IMR-90 (cell line): ENCODE measurements at regions not wholly inside any gene's neighbourhood (a gene's known extent, or its start where the extent isn't known, plus 50 kb on each side); places are given as distances from the start of the nearest gene placed in this dataset.

Experiments used
- ATAC-seq: fragments of 200-7000 bp; cut with Tn5 transposase; 2 replicates; pipeline ENCODE4 v1.9.1; 2020; ENCODE audit warnings: low read depth, mild to moderate bottlenecking, moderate library complexity
- BruUV-seq: library from RNA; stranded (reverse); fragments of 400-500 nt; replicated peaks from 2 replicates; lab custom pipeline; 2021; lab: Mats Ljungman, UMichigan
- CTCF ChIA-PET: fragments of 300-600 bp; formaldehyde crosslinking; extraction: SDS; loops from one replicate; lab custom pipeline; 2021; ENCODE audit warnings: antibody characterized with exemption; lab: Yijun Ruan, JAX
- POLR2A ChIA-PET: fragments of 300-600 bp; sonication (Branson Sonifier 250); formaldehyde crosslinking; loops from one replicate; lab custom pipeline; 2022; ENCODE audit warnings: antibody characterized with exemption; ENCODE audit not compliant: unreplicated experiment; lab: Charles Lee
- DNase-seq: peaks from one replicate; pipeline ENCODE4 v3.0.0; 2013
- H2AFZ ChIP-seq: replicated peaks from 2 replicates; pipeline ENCODE3; 2013; ENCODE audit warnings: low read length, mild to moderate bottlenecking; ENCODE audit not compliant: poor library complexity
- H2AK5ac ChIP-seq: 2 replicates; pipeline ENCODE4 v1.6.1; 2013; ENCODE audit warnings: low read depth, low read length, inconsistent platforms
- H2AK9ac ChIP-seq: replicated peaks from 2 replicates; pipeline ENCODE3; 2013; ENCODE audit warnings: mild to moderate bottlenecking, low read depth, low read length, moderate library complexity; ENCODE audit not compliant: poor library complexity
- H2BK120ac ChIP-seq: 2 replicates; pipeline ENCODE4 v1.6.1; 2013; ENCODE audit warnings: low read depth, low read length, inconsistent platforms
- H2BK15ac ChIP-seq: 3 replicates; pipeline ENCODE4 v1.6.1; 2013; ENCODE audit warnings: low read depth, low read length, inconsistent platforms
- H2BK20ac ChIP-seq: 2 replicates; pipeline ENCODE4 v1.6.1; 2013; ENCODE audit warnings: low read depth, mild to moderate bottlenecking, inconsistent platforms, low read length, moderate library complexity
- H2BK5ac ChIP-seq: 2 replicates; pipeline ENCODE4 v1.6.1; 2013; ENCODE audit warnings: mild to moderate bottlenecking, low read depth, low read length, inconsistent platforms; ENCODE audit not compliant: poor library complexity, severe bottlenecking
- H3K14ac ChIP-seq: replicated peaks from 2 replicates; pipeline ENCODE4 v1.6.1; 2013; ENCODE audit warnings: low read depth, low read length, inconsistent platforms
- H3K18ac ChIP-seq: 2 replicates; pipeline ENCODE4 v1.6.1; 2013; ENCODE audit warnings: low read depth, low read length, control low read depth
- H3K23ac ChIP-seq: 2 replicates; pipeline ENCODE4 v1.6.1; 2013; ENCODE audit warnings: low read depth, low read length, inconsistent platforms
- H3K27ac ChIP-seq: 2 replicates; pipeline ENCODE4 v1.5.1; 2013; ENCODE audit warnings: mild to moderate bottlenecking, control low read depth, low read length; ENCODE audit not compliant: insufficient read depth
- H3K27me3 ChIP-seq: 2 replicates; pipeline ENCODE4 v1.6.1; 2013; ENCODE audit warnings: low read length; ENCODE audit not compliant: control insufficient read depth, insufficient read depth
- H3K36me3 ChIP-seq: 2 replicates; pipeline ENCODE4 v1.6.1; 2013; ENCODE audit warnings: low read length, mixed read lengths; ENCODE audit not compliant: control insufficient read depth, insufficient read depth
- H3K4ac ChIP-seq: 2 replicates; pipeline ENCODE4 v1.6.1; 2013; ENCODE audit warnings: low read depth, low read length, inconsistent platforms
- H3K4me1 ChIP-seq: 2 replicates; pipeline ENCODE4 v1.6.1; 2013; ENCODE audit warnings: low read length, mixed read lengths; ENCODE audit not compliant: control insufficient read depth, insufficient read depth
- H3K4me2 ChIP-seq: 2 replicates; pipeline ENCODE4 v1.6.1; 2013; ENCODE audit warnings: low read depth, mild to moderate bottlenecking, control low read depth, low read length, moderate library complexity
- H3K4me3 ChIP-seq: 2 replicates; pipeline ENCODE4 v1.5.1; 2013; ENCODE audit warnings: low read depth, mild to moderate bottlenecking, control low read depth, low read length, moderate library complexity; ENCODE audit not compliant: insufficient read depth
- H3K56ac ChIP-seq: 2 replicates; pipeline ENCODE4 v1.6.1; 2013; ENCODE audit warnings: low read length, inconsistent platforms; ENCODE audit not compliant: insufficient read depth; ENCODE audit errors: extremely low read depth
- H3K79me1 ChIP-seq, 2 experiments: 2 replicates each; pipeline ENCODE4 v1.6.1; 2013; ENCODE audit warnings: low read length in 2 of 2, inconsistent platforms in 1 of 2, low read depth in 1 of 2
- H3K9ac ChIP-seq: 2 replicates; pipeline ENCODE4 v1.6.1; 2013; ENCODE audit warnings: low read depth, low read length, control low read depth
- H3K9me1 ChIP-seq: 2 replicates; pipeline ENCODE4 v1.6.1; 2013; ENCODE audit warnings: low read length, inconsistent platforms; ENCODE audit not compliant: insufficient read depth
- H3K9me3 ChIP-seq: 2 replicates; pipeline ENCODE4 v1.6.1; 2013; ENCODE audit warnings: low read length; ENCODE audit not compliant: control insufficient read depth, insufficient read depth
- H4K20me1 ChIP-seq: 2 replicates; pipeline ENCODE4 v1.6.1; 2013; ENCODE audit warnings: low read length, inconsistent platforms; ENCODE audit not compliant: insufficient read depth
- H4K5ac ChIP-seq: 2 replicates; pipeline ENCODE4 v1.6.1; 2013; ENCODE audit warnings: mild to moderate bottlenecking, low read depth, low read length, control low read depth
- H4K8ac ChIP-seq, 2 experiments: 2 replicates each; pipeline ENCODE4 v1.6.1; 2013; ENCODE audit warnings: low read depth in 2 of 2, low read length in 2 of 2, control low read depth in 1 of 2, inconsistent platforms in 1 of 2
- H4K91ac ChIP-seq: 2 replicates; pipeline ENCODE4 v1.6.1; 2013; ENCODE audit warnings: low read depth, low read length, inconsistent platforms; ENCODE audit not compliant: insufficient read depth
- CEBPB ChIP-seq: IDR thresholded peaks from 2 replicates; pipeline ENCODE4 v1.6.1; 2012; ENCODE audit warnings: low read depth, low read length, improper control_type of control experiment
- CHD1 ChIP-seq: IDR thresholded peaks from 2 replicates; pipeline ENCODE4 v1.6.1; 2012; ENCODE audit warnings: low read depth, low read length, improper control_type of control experiment
- WGBS, 2 experiments: methylation state at CpG; one replicate each; pipeline versions ENCODE4 v1.1.5 to v1.1.7; 2013; ENCODE audit warnings: missing lambda C conversion rate in 2 of 2; ENCODE audit not compliant: insufficient read length in 1 of 2; ENCODE audit errors: extremely low coverage in 2 of 2; 5-methylcytosine and 5-hydroxymethylcytosine counted together
- dilution Hi-C: fragments of 300-500 bp; cut with HindIII; formaldehyde crosslinking; loops from one replicate; pipeline ENCODE4 v1.14.3; 2018; ENCODE audit warnings: low sequenced_read_pairs; ENCODE audit not compliant: unreplicated experiment
- in situ Hi-C: fragments of 300-500 bp; cut with MboI; formaldehyde crosslinking; loops from 3 replicates; pipeline ENCODE4 v1.14.3; 2019; ENCODE audit warnings: low sequenced_read_pairs, inconsistent platforms, mixed read lengths
- intact Hi-C: fragments of 100-400 bp; cut with micrococcal nuclease; formaldehyde crosslinking; loops from 2 replicates; pipeline ENCODE4 v1.10.0; 2022

DNA sequence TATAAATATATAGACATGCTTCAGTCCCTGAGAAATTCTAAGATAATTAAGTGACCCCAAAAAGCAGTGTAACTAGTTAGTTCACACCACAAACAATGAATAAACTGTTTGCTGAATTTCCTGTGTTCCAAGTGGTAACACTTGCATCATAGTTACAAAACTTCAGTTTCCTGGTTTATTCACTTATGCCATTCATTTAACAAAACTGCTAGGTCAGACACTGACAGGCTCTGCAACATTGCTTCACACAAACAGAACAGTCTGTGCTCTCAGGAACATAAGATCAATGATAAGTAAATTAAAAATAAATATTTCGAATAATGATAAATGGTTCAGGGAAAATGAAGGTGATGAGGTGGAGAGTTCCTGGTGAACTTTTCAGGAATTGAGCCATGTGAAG lies 133.3 kb upstream of the NAMPT start:
- no peaks in the 10 kb centered on the region for H3K36me3 ChIP-seq
- no peak overlapping the region for H2AK9ac ChIP-seq
- no peak overlapping the region for H3K23ac ChIP-seq
- CTCF ChIA-PET, result no interaction called here
- dilution Hi-C loops, result no loop called here
- peaks cover 13% of the 10 kb centered on the region for H3K4me1 ChIP-seq
- H4K91ac ChIP-seq, result no peak overlapping the region
- TF ChIP-seq CEBPB, result peak; percentile 46; the same call in 1 of the 2 replicates
- no peak for TF ChIP-seq CHD1
- no peak overlapping the region for H3K4me2 ChIP-seq
- no peak overlapping the region for H2AFZ ChIP-seq
- intact Hi-C loops, result no loop called here
- no peak overlapping the region for H3K14ac ChIP-seq
- no peaks in the 10 kb centered on the region for H3K27me3 ChIP-seq
- H4K5ac ChIP-seq, result no peak overlapping the region
- H4K20me1 ChIP-seq, result no peaks in the 10 kb centered on the region
- no peak overlapping the region for H2BK20ac ChIP-seq
- H2BK120ac ChIP-seq, result no peak overlapping the region
- ATAC-seq, result no peak
- no peak overlapping the region for H2BK5ac ChIP-seq
- in situ Hi-C loops, result no loop called here
- no TSS peak for BruUV-seq
- H3K9me3 ChIP-seq, result no peaks in the 10 kb centered on the region; the same call in none of the 2 replicates
- peaks cover 6% of the 10 kb centered on the region; the same call in 1 of the 2 replicates for H3K9me1 ChIP-seq
- H2AK5ac ChIP-seq, result no peak overlapping the region
- no peak overlapping the region for H4K8ac ChIP-seq
- WGBS, 2 experiments, result 100% methylated on average over 1 of the region's 1 CpG; no CpG with 5 or more reads in 1 of the 2 experiments
- H3K56ac ChIP-seq, result no peak overlapping the region
- H3K27ac ChIP-seq, result no peak overlapping the region
- no peak overlapping the region for H3K18ac ChIP-seq
- DNase-seq, result peak; percentile 14
- no peak overlapping the region for H2BK15ac ChIP-seq
- POLR2A ChIA-PET, result no interaction called here
- H3K4me3 ChIP-seq, result no peak overlapping the region
- H3K79me1 ChIP-seq, result no peaks in the 10 kb centered on the region
- no peak overlapping the region for H3K4ac ChIP-seq
- H3K9ac ChIP-seq, result no peak overlapping the region
